Motor neuron (in vitro differentiated cells): ENCODE measurements at regions not wholly inside any gene's neighbourhood (a gene's known extent, or its start where the extent isn't known, plus 50 kb on each side); places are given as distances from the start of the nearest gene placed in this dataset.

Experiments
- ATAC-seq, 8 experiments: fragments of 200-7000 bp; cut with Tn5 transposase; replicated peaks in 6 of 8; 2 replicates each; pipeline ENCODE4 v1.8.0; 2021; ENCODE audit warnings: mild to moderate bottlenecking in 8 of 8, moderate library complexity in 8 of 8
- H3K27ac ChIP-seq, 2 donors: fragments of 250-450 bp; sonication (Bioruptor Pico); 2 replicates each; pipeline ENCODE4 v1.9.0; 2021; ENCODE audit warnings: antibody characterized with exemption in 2 of 2, mild to moderate bottlenecking in 2 of 2, moderate library complexity in 1 of 2
- H3K4me1 ChIP-seq, 2 donors: fragments of 250-450 bp; sonication (Bioruptor Pico); replicated peaks in 1 of 2; 2 replicates each; pipeline ENCODE4 v1.6.1; 2021; ENCODE audit warnings: antibody characterized with exemption in 2 of 2, mild to moderate bottlenecking in 2 of 2, moderate library complexity in 1 of 2
- H3K4me3 ChIP-seq, 5 donors: fragments of 250-450 bp; sonication (Bioruptor Pico); 2 replicates each; pipeline ENCODE4 v1.9.0; 2021; ENCODE audit warnings: antibody characterized with exemption in 5 of 5, mild to moderate bottlenecking in 5 of 5, moderate library complexity in 4 of 5
- WGBS, 10 experiments: fragments of 450-650 bp; shearing (Covaris generic); methylation state at CpG; one replicate each; pipeline ENCODE4 v1.0.0; 2022; 5-methylcytosine and 5-hydroxymethylcytosine counted together
- in situ Hi-C, 9 experiments: fragments of 400-800 bp; cut with MboI; loops; one replicate each; pipeline ENCODE4 v1.15.0; 2021; ENCODE audit warnings: low sequenced_read_pairs in 9 of 9, low pct_unique_long_range_greater_than_20kb in 2 of 9; ENCODE audit not compliant: unreplicated experiment in 9 of 9

DNA sequence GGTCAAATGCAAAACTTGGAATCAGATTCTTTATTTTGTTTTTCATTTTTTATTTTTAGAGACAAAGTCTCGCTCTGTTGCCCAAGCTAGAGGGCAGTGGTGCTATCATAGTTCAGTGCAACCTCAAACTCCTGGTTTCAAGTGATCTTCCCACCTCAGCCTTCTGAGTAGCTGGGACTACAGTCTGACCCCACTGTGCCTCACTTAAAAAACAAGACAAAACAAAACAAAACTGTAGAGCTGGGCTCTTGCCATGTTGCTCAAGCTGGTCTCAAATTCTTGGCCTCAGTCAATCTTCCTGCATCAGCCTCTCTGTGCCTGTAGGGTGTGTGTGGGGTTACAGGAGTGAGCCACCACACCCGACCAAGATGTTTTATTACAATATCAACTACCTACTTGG lies 396.0 kb upstream of the USP24 start:
- in situ Hi-C loops, result no loop called here

DNA sequence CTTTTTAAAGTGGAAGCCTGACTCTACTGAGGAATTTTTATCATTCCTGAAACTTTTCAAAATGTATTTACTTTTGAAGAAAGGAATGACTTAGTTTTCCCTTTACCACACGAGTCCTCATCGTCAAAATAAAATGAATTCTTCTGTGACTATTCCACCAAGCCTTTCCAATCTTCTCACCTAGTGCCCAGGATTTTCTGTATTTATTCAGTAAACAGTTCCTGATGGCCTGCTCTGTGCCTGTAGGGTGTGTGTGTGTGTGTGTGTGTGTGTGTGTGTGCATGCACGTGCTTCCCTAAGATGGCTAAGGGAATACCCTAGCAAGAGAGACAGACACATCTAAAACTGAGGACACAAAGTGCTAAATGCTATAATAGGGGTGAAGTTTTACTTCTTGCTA lies 395.0 kb upstream of the USP24 start:
- 15 to 90% (median 71%) methylated on average over 1 to 3 of the region's 3 CpGs; no CpG with 5 or more reads in 1 of the 10 experiments for WGBS, 10 experiments
- no peak overlapping the region for H3K4me3 ChIP-seq
- in situ Hi-C loops, result no loop called here
- H3K27ac ChIP-seq, result no peak overlapping the region
- H3K4me1 ChIP-seq, result no peaks in the 10 kb centered on the region
- no peak for ATAC-seq

More for the DNA sequence above, 396.0 kb upstream of the USP24 start:
- WGBS, 10 experiments, result 20 to 83% (median 73%) methylated on average over 1 to 2 of the region's 2 CpGs; no CpG with 5 or more reads in 5 of the 10 experiments
- Histone ChIP-seq H3K27ac (no peak overlapping the region), H3K4me3 (no peak overlapping the region), H3K4me1 (no peaks in the 10 kb centered on the region)
- peak in 2 of 8 experiments; percentile 49 to 59 for ATAC-seq

DNA sequence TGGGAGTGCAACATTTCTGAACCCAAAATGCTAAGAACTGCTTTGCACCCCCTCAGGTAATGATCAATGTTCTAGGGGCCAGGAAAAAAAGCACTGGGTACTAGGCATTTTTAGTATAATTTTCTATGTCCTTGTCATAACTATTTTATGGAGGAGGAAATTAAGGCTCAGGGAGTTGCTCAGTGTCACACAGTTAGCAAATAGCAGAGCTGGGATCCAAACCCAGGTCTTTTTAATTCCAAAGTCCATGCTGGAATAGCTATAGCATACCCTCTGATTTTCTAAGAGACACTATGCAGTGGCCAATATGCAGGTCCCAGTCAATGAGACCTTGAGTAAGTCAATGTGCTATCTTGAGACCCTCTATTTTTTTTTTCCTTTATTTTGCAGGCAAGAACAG lies 394.5 kb upstream of the USP24 start:
- Histone ChIP-seq H3K4me3 (no peak overlapping the region), H3K4me1 (no peaks in the 10 kb centered on the region), H3K27ac (no peak overlapping the region)
- in situ Hi-C loops, result no loop called here
- no peak for ATAC-seq

DNA sequence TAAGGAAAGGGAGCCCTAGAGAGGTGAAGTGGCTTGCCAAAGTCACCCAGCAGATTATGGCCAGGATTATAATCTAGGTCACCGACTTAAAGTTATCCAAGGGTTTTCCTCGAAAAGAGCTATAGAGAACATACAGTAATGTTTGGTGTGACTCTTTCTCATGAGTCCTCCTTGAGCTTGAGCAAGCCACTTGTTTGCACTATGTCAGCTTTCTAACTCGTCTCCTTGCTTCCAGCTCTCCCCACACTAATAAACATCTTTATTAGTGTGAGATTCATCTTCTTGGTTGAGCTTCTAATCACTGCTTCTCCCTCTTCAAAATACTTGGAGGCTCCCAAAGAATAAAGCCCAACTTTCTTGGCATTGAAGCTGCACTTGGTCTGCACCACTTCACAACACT lies 390.0 kb upstream of the USP24 start:
- H3K4me1 ChIP-seq, result no peaks in the 10 kb centered on the region
- ATAC-seq, result no peak
- 0 to 69% (median 44%) methylated on average over 1 to 3 of the region's 3 CpGs; no CpG with 5 or more reads in 2 of the 10 experiments for WGBS, 10 experiments
- no peak overlapping the region for H3K27ac ChIP-seq
- in situ Hi-C loops, result no loop called here
- H3K4me3 ChIP-seq, result no peak overlapping the region

DNA sequence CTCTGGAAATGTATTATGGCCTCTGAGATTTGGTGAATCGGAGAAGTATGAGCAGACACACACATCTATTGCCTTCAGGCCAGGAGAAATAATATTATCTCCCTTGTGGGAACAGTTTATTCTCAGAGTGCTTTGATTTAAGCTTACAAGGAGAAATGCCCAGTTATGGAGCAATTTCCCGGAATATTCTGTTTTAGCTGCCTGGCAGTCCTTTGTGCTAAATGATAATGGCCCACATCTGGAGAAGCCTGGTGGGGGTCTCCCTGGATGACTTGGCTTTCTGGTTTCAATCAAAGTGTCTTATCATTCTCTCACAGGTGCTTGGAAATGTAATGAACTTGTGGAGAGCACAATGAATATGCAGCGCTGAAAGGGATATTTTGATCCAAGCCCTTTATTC lies 389.6 kb upstream of the USP24 start:
- no peak overlapping the region for H3K27ac ChIP-seq
- WGBS, 10 experiments, result 57 to 100% (median 79%) methylated on average over 1 to 3 of the region's 3 CpGs
- peak in 1 of 8 experiments; percentile 12 for ATAC-seq
- in situ Hi-C loops, result no loop called here
- no peaks in the 10 kb centered on the region for H3K4me1 ChIP-seq
- no peak overlapping the region for H3K4me3 ChIP-seq

DNA sequence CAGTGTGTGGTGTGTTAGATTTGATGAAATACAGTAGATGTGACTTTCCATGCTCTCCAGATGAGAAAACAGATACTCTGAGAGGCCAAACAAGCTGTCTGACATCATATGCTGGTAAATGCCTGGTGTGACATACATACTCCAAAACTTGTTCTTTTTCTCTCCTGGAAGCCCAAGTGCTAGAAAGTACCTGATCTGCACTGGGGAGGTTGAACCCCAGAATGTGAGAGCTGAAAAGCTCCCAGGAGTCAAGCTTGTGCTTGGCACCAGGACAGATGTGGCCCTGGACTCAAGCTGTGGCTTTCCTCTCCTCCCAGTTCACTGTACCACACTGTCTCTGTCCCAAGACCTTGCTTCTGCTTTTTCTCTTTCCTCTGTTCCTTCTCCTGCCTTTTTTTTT lies 389.0 kb upstream of the USP24 start:
- Histone ChIP-seq H3K4me1 (no peaks in the 10 kb centered on the region), H3K4me3 (no peak overlapping the region), H3K27ac (no peak overlapping the region)
- in situ Hi-C loops, result no loop called here
- no peak for ATAC-seq

DNA sequence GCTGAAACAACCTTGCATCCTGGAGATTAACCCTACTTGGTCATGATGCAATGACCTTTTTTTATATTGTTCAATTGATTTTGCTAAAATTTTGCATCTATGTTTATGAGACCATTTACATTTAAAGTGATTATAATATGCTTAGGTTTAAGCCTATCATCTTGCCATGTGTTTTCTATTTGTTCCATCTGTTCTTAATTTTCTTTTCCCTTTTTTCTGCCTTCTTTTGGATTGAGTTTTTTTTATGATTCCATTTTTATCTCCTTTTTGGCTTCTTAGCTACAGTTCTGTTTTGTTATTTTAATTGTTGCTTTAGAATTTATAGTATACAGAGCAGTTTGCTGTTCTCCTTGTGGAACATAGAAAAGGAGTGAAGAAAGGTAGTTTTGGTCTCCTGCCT lies 385.1 kb upstream of the USP24 start:
- Histone ChIP-seq H3K4me1 (no peaks in the 10 kb centered on the region), H3K4me3 (no peak overlapping the region), H3K27ac (no peak overlapping the region)
- in situ Hi-C loops, result no loop called here
- ATAC-seq, result peak in 1 of 8 experiments; percentile 14

DNA sequence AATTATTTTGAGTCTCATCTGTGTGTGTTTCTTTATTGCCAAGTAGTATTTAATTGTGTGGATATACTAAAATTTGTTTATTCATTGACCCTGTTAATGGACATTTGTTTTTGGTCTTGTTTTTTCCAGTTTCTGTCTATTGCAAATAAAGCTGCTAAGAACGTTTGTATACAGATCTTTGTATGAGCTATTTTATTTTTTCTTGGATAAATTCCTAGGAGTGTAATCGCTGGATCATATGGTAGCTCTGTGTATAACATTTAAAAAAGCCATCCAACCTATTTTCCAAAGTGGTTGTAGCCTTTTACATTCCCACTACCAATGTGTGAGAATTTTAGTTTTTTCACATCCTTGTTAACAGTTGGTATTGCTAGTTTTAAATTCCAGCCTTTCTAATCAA lies 382.7 kb upstream of the USP24 start:
- no peak for ATAC-seq
- in situ Hi-C loops, result no loop called here
- 53 to 100% (median 81%) methylated on average over 1 to 2 of the region's 2 CpGs for WGBS, 10 experiments

DNA sequence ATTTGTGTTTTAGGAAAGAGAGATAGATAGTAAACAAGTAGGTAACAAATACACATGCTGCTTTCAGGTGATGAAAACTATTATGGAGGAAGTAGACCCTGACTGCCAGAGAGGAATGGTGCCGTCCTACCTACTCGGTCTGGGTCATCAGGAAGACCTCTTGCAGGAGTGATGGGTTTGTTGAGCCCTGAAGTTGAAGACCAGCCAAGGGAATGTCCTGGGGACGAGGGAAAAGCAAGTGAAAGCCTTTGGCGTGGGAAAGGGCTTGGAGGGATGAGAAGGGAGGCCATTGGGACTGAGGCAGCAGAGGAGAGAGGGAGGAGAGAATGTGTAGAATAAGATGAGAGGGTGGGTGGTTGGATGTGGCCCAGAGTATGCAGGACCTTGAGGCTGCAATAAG lies 379.5 kb upstream of the USP24 start:
- 74 to 93% (median 85%) methylated on average over 1 to 4 of the region's 4 CpGs for WGBS, 10 experiments
- Histone ChIP-seq H3K4me1 (no peaks in the 10 kb centered on the region), H3K4me3 (no peak overlapping the region), H3K27ac (no peak overlapping the region)
- no peak for ATAC-seq
- in situ Hi-C loops, result no loop called here

More for the DNA sequence above, 382.7 kb upstream of the USP24 start:
- Histone ChIP-seq H3K4me1 (no peaks in the 10 kb centered on the region), H3K27ac (no peak overlapping the region), H3K4me3 (no peak overlapping the region)

DNA sequence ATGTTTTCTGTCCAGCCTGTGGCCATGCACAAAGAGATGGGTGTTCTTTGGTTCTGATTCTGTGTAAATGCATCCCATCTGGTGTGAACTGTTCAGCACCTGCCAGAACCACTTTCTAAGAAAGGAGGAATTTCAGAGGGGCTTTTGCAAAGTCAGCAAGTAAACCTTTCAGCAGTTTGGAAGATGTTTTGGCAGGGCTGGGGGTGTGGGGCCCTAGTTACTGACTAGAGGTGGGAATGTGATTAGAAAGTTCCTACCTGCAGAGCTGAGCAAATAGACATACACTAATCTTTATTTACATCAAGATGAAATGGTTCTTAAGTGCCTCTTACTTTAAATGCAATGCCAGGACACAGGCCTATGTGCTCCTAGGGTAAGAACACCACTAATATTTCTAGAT lies 378.1 kb upstream of the USP24 start:
- no peak overlapping the region for H3K27ac ChIP-seq
- no peak for ATAC-seq
- H3K4me3 ChIP-seq, result no peak overlapping the region
- no peaks in the 10 kb centered on the region for H3K4me1 ChIP-seq
- in situ Hi-C loops, result no loop called here

DNA sequence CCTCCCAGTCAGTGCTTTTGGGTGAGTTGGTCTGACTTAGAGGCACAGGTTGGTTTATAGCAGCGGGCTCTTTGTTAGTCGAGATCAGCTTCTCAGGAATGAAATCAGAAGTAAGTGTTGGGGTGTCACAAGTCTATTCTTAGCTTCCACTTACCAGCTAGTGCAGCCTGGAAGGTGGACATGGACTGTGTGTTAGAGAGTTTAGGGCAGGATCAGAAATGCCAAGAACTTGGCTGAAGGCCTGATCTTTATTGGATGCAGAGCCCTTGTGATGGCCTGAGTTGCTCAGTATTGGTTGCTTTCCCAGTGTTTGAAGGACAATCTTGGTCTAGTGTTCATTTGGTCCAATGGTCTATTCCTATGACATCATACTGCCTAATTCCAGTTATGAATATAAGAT lies 377.0 kb upstream of the USP24 start:
- Histone ChIP-seq H3K4me3 (no peak overlapping the region), H3K27ac (no peak overlapping the region), H3K4me1 (no peaks in the 10 kb centered on the region)
- 73 to 100% (median 86%) methylated on average over 1 to 2 of the region's 2 CpGs; no CpG with 5 or more reads in 4 of the 10 experiments for WGBS, 10 experiments
- in situ Hi-C loops, result no loop called here
- no peak for ATAC-seq

DNA sequence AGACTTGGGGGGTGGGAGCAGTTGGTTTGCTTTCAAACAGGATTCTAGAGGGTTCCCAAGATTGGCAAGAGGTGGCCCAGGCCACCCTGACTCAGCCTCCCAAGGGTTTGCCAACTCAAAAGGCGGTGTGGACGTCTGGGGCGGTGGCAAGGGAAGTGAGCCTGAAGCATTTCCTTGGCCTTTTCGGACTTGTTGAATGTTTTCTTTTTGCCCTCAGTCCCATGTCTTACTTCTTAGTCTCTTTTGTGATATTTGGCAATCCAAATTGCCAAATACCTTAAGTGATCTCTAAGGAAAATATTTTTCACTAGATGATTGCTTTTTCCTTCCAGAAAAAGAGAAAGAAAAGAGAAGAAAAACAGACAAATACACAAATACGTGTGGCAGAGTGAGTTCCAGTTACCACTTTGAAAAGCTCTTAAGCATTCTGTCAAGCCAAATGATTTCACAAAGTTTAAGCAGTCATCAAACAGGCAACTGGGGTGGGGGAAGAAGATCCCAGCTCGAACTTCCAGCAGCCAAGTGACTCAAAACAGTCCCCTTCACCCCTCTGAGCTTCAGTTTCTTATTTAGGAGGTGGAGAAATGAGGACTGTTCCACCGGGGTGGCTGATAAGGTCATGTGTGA lies 374.6 kb upstream of the USP24 start:
- ATAC-seq, result no peak
- no peak overlapping the region for H3K4me3 ChIP-seq
- 15 to 89% (median 75%) methylated on average over 1 to 7 of the region's 7 CpGs; no CpG with 5 or more reads in 2 of the 10 experiments for WGBS, 10 experiments
- H3K27ac ChIP-seq, result no peak overlapping the region
- in situ Hi-C loops, result no loop called here
- peaks cover 0 to under 1% of the 10 kb centered on the region in 2 donors for H3K4me1 ChIP-seq

DNA sequence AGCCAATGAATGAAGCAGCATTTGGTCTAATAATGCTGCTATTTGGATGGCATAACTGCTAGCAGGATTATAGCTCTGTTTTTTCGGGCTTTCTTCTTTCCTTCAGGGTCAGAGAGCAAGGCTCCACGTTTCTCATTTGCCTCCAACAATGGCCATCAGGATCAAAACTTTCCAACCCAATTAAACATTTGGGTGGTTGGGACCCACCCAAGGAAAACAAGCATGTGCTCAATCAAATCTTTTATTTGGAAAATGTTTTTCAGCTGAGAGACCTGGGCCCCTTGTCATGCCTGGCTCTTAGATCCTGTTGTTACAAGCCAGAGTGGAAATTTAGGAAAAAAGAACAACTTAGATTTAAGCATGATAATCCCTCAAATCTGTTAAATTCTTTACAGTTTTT lies 373.1 kb upstream of the USP24 start:
- in situ Hi-C loops, result no loop called here
- no peak overlapping the region for H3K27ac ChIP-seq
- no peak overlapping the region for H3K4me3 ChIP-seq
- WGBS, 10 experiments, result 25 to 83% (median 67%) methylated on average over 2 of the region's 2 CpGs; no CpG with 5 or more reads in 5 of the 10 experiments
- H3K4me1 ChIP-seq, result peaks cover 0 to 3% of the 10 kb centered on the region in 2 donors
- no peak for ATAC-seq

DNA sequence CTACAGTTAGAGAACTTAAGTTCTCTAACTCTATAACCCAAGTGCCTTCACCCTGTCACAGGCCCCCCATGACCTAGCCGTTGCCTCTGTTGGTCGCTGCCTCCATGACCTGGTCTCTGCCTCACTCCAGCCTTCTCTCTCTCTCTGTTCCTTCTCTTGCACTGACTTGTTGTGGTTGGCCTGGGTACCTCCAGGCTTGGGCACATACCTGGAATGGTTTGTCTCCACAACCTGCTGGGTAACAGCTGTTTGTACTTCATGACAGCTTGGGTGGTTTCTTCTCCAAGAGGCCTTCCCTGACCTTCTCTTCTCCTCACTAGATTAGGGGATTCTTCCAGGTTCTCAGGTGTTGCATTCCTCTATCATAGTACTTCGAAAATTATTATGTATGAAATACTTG lies 371.6 kb upstream of the USP24 start:
- Histone ChIP-seq H3K4me1 (peaks cover 0 to 3% of the 10 kb centered on the region in 2 donors), H3K4me3 (no peak overlapping the region), H3K27ac (no peak overlapping the region)
- in situ Hi-C loops, result no loop called here
- no peak for ATAC-seq
- WGBS, 10 experiments, result 57 to 100% (median 100%) methylated on average over 1 to 2 of the region's 3 CpGs; no CpG with 5 or more reads in 3 of the 10 experiments
